Amniotic stem cell (primary cell): ENCODE measurements at regions not wholly inside any gene's neighbourhood (a gene's known extent, or its start where the extent isn't known, plus 50 kb on each side); places are given as distances from the start of the nearest gene placed in this dataset.

Source experiments
- DNase-seq: peaks from one replicate; lab custom pipeline; 2025; lab: John Stamatoyannopoulos, UW

DNA sequence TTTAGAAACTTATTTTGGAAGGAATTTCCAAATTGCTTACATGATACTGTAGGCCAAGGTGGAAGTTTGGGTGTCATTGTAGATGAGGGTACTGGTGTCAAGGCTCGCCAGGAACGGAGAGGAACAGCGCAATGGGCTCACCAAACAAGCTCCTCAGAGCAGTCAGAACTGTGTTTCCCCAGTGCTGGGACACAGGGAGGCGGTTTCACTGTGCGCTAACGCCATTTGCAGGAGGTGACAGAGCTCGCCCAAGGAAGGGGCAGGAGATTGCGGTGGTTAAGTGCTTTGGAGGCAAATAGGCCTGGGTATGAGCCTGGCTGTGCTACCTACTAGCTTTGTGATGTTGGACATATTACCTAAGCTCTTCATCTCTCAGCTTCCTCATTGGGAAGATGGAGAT is 57.3 kb downstream of the HHEX start:
- DNase-seq = no peak

DNA sequence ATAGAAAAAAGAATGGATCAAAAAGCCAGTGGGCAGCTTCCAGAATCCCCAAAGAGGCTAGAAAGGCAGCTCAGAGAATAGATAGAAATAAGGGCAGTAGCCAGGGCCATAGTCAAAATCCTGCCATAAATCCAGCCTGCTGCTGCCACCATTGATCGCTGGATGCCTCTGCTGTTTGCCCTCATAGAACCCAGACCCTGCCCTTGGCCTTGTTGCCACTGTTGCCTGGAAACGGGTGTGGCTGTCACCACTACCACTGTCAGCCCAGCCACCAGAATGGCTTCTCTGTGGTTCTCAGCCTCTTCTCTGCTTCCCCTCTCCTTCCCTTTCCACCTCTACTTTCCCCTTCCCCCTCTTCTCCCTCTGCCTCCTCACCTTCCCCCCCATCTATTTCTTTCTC is 57.8 kb downstream of the HHEX start:
- DNase-seq = no peak

DNA sequence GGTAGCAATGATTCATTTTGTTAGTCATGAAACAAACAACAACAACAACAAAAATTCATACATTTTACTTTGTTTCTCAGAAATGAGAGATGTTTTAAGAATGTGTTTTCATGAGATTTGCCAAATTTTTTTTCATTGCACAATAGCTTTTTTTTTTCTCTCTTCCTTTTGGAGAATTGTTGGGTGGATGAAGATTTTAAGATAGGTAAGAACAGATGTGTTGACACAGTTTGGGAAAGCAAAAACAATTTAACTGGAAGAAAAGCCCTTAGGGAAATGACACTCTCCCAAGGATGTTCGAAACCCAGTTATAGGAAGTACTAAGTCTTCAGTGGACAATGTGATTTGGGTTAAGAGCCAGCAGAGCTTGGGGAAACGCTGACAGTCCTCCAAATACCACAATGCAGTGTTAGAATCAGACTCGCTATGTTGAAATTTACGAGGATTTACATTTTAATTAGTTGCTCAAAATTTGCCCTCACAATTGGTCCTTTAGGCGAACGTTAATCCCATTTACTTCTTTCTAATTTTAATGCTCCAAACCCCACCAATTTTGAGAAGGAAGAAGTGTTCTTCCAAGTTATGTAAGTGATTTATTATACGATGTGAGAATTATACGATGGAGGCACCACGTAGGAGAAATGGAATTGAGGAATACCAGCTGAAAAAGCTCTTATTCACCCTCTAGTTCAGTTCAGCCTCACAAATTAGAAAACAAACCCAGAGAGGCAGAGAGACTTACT is 61.2 kb downstream of the HHEX start:
- DNase-seq = no peak

DNA sequence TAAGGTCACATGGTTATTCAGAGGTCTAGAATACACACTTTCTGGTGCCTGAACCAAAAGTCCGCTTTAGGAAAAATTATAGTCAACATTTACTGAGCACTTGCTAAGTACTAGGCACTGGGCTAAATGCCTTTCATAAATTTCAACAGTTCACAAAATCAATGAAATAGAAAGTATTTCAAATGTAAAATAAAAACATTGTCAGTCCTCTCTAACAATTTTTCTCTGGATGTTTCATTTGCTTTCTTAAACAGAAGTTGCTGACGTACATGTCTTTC is 61.7 kb downstream of the HHEX start:
- DNase-seq = no peak

DNA sequence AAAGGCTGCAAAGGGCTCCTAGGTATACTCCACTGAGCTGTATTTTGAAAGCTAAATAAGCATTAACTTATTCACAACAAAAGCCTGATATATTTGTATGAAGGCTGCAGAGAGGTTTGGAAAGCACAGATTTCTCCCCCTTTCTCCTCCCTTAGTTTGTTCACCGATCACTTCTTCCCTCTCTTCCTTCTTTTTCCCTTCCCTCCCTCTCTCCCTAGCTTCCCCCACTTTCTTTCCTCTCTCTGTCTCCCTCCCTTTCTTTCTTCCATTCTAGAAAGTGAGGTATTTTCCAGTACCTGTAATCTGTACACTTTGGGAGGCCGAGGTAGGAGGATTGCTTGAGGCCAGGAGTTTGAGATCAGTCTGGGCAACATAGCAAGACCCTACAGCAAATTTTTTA is 62.1 kb downstream of the HHEX start:
- no peak for DNase-seq

DNA sequence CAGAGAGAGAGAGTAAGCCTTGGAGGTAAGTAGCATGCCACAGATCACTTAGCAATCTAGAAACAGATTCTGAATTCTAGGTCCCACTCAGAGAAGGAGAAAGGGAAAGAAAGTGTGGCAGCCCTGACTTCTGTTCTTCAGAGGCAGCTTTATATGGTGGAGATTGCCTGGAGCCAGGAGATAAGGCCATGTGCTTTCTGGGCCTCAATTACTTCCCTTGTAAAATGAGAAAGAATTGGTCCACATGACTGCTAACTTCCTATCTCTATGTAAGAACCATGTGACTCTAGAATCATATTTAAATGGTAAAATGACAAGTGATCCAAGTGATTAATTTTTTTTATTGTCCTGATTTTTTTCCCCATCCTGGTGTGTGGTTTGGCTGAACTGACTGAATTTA is 64.1 kb downstream of the HHEX start:
- no peak for DNase-seq

DNA sequence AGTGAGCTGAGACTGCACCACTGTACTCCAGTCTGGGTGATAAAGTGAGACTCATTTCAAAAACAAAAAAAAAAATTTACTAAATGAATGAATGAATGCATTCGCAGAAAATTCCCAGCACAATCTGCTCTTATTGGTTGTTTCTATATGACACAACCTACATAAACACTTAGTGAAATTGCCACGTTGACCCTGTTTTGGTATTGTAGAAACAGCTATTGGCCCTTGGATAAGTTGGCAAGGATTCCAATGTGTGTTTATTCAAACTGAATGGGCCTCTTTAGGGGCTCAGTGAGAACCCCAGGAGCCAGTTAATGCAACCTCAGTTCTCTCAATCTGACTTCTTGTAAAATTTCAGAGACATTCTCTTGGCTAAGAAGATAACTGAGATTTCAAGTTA is 66.0 kb downstream of the HHEX start:
- no peak for DNase-seq

DNA sequence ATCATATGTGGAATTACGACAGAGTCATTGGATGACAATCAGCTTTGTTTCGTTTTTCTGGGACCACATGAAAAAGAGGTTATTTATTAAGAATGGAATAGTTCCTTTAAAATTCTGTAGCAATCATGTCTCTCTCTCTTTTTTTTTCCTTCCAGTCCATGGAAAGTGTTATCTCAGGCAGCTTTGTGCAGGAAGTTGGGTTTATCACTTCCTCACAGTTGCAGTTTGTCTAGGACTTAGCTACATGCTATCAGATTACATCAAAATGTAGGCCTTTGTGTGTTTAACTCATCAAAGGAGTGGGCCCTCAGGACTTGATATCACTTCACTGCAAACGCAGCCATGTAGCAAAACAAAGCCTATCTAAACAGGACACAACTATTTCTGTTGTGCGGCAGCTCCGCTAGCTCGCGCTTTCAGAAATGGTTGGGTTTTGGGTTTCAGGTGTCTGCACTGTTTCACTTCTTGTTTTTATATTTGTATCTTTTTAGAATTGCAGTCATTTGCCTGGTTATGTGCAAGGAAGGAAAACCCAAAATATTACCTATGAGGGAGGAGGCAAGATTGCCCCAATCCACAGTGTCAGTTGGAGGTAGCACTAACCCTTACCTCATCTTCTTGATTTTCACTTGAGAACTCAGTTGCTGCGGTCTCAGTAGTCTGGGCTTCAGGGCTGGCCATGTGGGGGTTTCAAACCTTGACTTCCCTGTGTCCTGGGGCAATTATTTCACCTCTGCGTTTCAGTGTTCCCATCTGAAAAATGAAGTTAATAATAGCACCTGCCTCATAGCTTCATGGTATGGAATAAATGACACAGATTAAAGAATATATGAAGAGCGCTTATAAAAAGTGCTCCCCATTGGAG is 66.7 kb downstream of the HHEX start:
- DNase-seq = no peak

DNA sequence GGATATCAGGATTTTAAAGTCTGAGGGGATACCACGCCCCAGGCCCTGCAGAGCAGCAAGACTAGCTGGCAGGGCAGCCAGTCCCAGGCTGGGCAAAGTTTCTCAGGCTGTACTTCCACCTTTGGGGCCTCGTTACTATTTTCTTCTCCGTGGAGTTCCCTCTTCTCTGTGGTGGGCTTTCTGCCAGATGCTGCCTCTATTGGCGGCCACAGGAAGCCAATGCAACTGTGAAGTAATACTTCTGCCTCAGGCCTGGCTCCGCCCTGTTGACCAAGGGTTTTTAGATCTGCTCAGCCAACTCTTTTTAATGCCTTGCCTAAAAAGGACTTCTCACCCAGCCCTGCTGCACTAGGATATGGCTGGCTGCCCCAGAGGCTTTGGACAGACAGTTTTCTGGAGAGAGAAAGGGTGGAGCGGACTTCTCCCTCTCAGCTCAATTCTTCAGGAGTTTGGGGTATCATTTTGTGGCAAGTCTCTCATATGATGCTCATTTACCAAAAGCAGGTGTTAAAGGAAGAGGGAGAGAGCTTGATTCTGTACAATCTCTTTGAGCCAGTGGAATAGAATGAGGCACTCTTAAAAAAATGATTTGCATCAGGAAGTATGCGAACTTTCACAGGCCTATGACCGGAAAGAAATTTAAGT is 67.4 kb downstream of the HHEX start:
- peak; percentile 58 for DNase-seq

DNA sequence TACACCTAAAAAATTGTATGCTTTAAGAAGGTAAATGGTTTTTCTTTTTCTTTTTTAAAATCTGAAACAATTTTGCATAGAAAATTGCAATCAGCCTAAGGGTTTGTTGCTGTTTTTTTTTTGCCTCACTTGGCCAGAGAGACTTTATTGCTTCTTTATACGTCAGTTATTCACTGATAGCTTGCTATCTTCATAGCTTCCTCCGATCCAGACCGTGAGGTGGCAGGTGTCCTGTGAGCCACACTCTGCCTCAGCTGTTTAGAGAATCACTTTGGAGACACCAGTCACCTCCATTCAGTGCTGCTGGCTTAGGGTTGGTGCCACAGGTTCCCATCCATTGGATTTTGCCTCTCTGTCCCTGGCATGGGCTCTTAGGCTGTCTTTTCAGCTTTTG is 68.0 kb downstream of the HHEX start:
- no peak for DNase-seq

DNA sequence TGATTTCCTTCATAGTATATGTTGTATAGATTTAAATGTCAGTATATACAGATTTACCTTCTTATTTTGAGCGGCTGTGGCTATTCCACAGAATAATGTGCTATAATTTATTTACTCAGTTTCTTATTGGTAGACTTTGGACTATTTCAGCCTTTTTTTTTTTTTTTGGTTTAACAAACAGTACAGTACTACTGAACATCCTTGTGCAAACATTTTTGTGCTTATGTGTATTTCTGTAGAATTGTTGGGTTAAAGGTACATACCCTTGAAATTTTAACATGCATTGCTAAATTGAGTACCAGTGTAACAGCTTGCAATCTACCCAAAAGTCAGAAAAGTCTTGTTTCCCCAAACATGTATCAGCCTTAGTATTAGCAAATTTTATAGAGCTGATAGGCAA is 68.8 kb downstream of the HHEX start:
- no peak for DNase-seq

DNA sequence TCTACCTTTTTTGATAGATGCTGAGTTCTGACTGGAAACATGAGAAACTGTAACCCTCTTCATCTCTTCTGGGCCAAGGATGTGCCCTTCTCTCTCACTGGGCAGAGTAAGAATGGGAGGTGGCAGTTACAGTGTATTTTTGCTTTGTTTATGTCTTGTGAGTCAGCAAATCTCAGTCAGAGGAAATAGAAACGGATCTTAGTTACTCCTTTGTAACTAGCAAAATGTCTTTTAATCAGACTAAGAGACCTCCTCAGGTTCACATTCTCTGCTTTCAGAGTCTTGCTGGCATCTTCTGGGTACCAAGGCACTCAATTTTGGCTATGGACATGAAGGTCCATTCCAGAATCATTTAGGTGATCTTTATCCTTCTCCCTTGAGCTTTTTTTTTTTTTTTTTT is 70.9 kb downstream of the HHEX start:
- DNase-seq = peak; percentile 38

DNA sequence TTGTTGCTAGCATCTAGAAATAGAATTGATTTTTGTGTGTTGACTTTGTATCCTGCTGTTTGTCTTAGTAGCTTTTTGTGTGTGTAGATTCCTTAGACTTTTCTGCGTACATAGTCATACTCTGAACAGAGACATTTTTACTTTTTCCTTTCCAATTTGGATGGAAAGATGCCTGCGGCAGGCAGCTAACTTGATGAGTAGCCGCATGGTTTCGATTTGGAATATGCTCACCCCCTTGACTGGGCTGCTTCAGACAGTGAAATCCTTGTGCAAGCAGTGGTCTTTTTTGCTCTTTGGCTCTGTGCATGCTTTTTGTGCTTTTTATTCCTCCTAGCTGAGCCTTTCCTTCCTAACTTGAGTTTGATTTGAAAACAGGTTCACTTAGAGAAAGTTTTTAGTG is 71.8 kb downstream of the HHEX start:
- DNase-seq = peak; percentile 51

DNA sequence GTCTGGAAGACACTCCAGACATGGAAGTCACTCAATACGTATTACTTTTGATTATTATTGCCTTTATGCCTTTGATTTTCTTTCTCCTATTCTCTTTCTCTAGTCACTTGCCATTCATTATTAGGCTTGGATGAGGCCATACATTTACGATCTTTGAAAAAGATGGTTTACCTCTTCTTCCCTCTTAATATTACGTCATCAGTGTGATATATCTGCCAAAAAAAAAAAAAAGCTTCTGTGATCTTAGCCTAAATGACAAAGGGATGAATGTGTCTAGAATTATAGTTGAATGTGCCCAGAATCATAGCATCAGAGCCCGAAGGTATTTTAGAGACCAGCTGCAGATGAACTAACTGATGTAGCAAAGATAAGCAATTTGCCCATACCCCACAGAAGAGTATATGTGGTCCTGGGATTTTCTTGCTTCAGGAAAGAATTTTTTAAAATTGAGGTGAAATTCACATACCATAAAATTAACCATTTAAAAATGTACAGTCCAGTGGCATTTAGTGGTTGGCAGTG is 73.9 kb downstream of the HHEX start:
- no peak for DNase-seq

DNA sequence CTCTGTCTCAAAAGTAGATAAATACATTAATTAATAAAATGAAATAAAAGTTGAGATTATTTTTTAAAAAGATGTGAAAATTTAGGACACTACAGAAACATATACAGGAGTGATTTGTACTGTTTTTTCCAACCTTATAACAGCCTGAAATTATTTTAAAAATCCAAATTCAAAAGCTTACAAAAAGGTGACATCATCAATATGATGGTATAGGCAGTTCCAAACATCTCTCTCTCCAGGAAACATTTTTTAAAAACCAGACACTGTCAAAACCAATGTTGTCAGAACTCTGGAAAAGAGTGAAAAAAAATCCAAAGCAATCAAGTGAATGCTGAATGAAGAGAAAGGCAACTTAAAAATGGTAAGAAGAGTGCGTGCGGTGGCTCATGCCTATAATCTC is 76.7 kb downstream of the HHEX start:
- DNase-seq = no peak

DNA sequence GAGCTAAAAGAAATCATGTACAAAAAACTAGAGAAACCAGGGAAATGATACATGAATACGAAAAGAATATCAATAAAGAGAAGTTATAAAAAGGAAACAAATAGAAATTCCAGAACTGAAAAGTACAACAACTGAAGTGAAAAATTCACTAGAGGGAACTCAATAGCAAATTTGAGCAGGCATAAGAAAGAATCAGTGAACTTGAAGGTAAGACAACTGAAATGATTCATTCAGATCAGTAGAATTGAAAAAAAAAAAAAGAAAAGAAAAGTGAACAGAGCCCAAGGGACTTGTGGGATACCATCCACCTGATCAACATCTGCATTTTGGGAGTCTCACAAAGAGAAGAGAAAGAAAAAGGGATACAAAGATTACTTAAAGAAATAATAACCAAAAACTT is 78.3 kb downstream of the HHEX start:
- no peak for DNase-seq

DNA sequence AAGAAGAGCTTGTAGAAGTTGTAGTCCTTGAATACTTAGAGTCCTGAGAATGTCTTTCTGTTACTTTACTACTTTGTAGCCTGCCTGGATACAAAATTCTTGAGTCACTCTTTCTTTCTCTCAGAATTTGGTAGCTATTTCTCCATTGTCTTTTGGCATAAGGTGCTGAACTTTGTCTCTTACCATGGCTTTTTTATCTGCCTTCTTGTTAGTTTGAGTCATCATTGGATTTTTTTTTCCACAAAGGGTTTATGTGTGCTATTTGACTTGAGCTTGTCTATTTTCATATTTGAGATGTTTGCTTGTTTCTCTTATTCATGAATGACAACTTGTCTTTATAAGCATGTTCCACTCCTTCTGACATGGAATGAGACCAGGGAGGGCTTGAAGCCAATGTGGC is 74.5 kb upstream of the EXOC6 start:
- no peak for DNase-seq

DNA sequence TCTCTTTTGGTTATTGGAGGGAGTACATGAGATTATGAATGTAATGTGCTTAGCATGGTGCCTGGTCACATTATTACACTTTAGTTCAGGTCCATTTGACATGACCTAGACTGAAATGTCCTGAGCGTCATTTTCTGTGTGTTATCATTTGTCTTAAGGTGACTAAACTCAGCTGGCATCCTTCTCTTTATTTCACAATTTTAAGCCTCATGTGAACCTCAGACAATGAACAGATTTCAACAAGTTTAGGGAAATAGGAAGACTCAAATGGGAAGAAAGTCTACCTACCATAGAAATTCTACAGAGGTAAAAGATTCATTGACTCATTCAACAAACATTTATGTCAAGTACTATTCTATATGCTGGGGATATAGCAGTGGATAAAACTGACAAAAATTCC is 70.2 kb upstream of the EXOC6 start:
- DNase-seq = no peak

DNA sequence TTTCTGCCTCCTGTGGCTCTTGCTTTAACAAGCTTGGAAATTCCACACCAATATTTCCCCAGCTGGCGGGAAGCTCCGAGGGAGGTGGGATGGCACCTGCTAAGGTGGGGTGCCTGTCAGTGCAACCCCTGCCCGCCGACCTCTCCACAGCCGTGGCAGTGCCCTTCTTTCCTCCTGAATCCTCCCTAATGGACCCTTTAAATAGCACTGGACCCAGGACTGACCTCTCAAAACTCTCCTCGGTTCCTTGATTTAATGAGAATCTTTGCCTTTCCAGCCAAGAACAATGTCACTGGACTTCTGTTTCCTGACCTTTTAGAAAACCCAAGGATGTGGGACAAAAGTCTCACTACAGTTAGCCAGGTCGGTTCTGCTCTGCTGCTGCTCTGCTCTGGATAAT is 63.2 kb upstream of the EXOC6 start:
- DNase-seq = no peak

DNA sequence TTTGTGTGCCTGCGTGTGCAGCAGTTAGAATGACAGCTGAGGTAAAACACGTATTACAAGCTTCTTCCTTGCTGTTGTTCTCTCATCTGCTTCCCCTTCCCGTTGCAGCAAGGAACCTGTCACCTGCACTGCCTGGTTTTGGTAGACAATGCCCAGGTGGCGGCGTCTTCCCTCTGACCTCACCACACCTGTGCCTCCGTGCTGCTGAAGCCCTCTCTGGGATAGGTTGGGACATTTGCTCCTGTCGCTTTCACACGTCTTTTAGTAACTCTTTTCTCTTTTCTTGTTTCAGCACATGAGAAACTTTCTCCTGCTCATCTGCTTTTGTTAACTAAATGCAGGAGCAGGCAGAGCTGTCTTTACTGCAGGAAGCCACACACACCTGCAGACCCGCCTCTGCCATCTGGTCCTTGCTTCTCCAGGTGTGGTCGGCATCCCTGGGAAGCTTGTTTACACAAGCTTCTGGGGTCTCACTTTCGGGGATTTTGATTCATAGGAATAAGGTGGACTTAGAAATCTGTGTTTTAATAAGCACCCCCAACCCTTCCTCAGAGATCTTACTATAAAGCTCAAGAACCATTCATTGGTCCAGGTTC is 60.7 kb upstream of the EXOC6 start:
- DNase-seq = no peak

DNA sequence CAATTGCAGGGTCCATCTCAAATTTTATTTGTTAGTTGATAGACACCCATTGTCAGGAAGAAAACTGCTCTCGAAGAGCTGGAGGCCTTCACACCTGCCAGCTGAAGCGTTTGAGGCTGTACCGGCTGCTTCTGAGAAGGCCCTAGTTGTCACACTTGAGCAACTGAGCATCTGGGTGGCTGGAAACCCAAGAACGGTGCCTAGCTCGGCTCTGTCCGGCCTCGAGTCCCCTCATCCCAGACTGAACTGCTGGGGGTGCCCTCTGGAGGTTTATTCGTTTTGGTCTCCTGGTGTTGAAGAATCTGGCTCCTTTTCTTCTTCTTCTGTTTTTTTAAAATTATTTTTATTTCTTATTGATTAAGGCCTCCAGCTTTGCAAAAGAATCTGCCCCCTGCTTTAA is 59.3 kb upstream of the EXOC6 start:
- no peak for DNase-seq

DNA sequence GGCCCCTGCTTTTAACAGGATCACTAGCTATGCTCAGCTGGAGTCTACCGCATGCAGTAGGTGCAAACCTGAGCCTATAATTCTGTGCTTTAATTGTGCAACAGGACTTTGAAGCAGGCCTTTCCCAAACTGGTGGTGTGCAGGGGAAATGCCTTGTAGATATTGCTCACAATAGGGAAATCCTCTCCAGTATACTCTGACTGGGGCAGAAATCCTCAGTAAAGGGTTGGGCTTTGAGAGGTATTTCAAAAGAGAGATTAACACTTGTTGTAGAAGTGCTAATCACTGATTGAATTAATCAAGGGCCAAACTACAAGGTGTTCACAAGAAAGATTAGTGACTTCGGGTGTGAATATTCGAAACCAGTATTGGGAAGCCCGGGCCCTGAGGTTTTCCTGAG is 58.5 kb upstream of the EXOC6 start:
- no peak for DNase-seq

DNA sequence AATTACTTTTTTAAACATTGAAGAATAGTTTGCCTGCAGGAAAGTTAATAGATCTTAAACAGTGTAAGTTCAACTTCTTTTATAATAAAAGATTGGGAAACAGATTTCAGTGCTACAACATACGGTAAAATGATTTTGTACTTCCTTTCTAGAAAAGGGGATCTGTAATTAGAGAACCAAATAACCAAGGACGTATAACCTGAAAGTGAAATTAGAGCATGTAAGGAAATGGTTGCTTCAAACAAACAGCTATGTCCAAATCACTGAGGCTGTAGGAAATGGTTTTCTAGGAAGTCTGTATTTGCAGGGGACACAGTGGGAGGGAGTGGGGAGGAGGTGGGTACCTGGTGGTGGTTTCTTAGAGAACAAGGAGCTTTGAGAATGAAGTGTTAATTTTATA is 57.9 kb upstream of the EXOC6 start:
- DNase-seq = no peak
